ENCODE measurements at regions not wholly inside any gene's neighbourhood (a gene's known extent, or its start where the extent isn't known, plus 50 kb on each side); places are given as distances from the start of the nearest gene placed in this dataset.

GRCh38 chr12:60197589-60197988 lies 601.8 kb downstream of the SLC16A7 start:
- TF ChIP-seq CTCF (IDR thresholded peaks at IDR 0.05; ENCODE audit: low read depth, low read length, missing input control) = no peak
- no peak for TF ChIP-seq TAF1 (conservative IDR thresholded peaks at IDR 0.05)
- no peak for TF ChIP-seq JUND (IDR thresholded peaks at IDR 0.05)
- TF ChIP-seq RAD21 (IDR thresholded peaks at IDR 0.05) = no peak
- TF ChIP-seq REST (IDR thresholded peaks at IDR 0.05) = no peak
- no peak for TF ChIP-seq EGR1 (IDR thresholded peaks at IDR 0.05; ENCODE audit: low read depth in 2 of 2)
- TF ChIP-seq GABPA (IDR thresholded peaks at IDR 0.05 in 1 of 2, conservative IDR thresholded peaks at IDR 0.05 in 1 of 2) = no peak
- no peak for TF ChIP-seq ZBTB33 (IDR thresholded peaks at IDR 0.05)
- no peak for TF ChIP-seq ATF3 (IDR thresholded peaks at IDR 0.05)
- TF ChIP-seq MAX (IDR thresholded peaks at IDR 0.05) = no peak
- TF ChIP-seq SP1 (IDR thresholded peaks at IDR 0.05) = no peak
- TF ChIP-seq YY1 (IDR thresholded peaks at IDR 0.05) = no peak
- TF ChIP-seq HNF4A (conservative IDR thresholded peaks at IDR 0.05) = no peak
- TF ChIP-seq FOXA1 (IDR thresholded peaks at IDR 0.05) = no peak
